Prostate gland (tissue), 2 donors: ENCODE measurements at regions not wholly inside any gene's neighbourhood (a gene's known extent, or its start where the extent isn't known, plus 50 kb on each side); places are given as distances from the start of the nearest gene placed in this dataset.

Source experiments
- DNase-seq: peaks from one replicate; pipeline ENCODE4 v3.0.0-alpha.2; 2019; ENCODE audit warnings: low spot score
- H3K27ac ChIP-seq, 2 donors: fragments of 200-600 bp; sonication (generic); 2 replicates each; pipeline ENCODE4 v1.5.1; 2017 to 2019
- H3K27me3 ChIP-seq: fragments of 200-600 bp; sonication (generic); replicated peaks from 2 replicates; pipeline ENCODE4 v1.5.1; 2019; ENCODE audit not compliant: insufficient read depth
- H3K36me3 ChIP-seq, 2 donors: fragments of 200-600 bp; sonication (generic); 1 replicate in 1 of 2; 2 replicates in 1 of 2; pipeline versions ENCODE4 v1.5.1 to v1.8.1; 2017 to 2019
- H3K4me1 ChIP-seq: fragments of 200-600 bp; sonication (generic); replicated peaks from 2 replicates; pipeline ENCODE4 v1.5.1; 2019
- H3K4me3 ChIP-seq, 2 donors: fragments of 200-600 bp; sonication (generic); 2 replicates each; pipeline ENCODE4 v1.5.1; 2017 to 2019
- H3K9me3 ChIP-seq: fragments of 200-600 bp; sonication (generic); 2 replicates; pipeline ENCODE4 v1.5.1; 2017
- POLR2A ChIP-seq: fragments of 450-650 bp; IDR thresholded peaks from one replicate; pipeline ENCODE4 v1.6.1; 2016; ENCODE audit warnings: antibody characterized with exemption, mild to moderate bottlenecking
- POLR2AphosphoS5 ChIP-seq: sonication (generic); formaldehyde crosslinking; IDR thresholded peaks from one replicate; pipeline ENCODE4 v1.6.1; 2017; ENCODE audit warnings: antibody characterized with exemption
- WGBS: methylation state at CpG from one replicate; pipeline ENCODE4 v1.1.5; 2018; 5-methylcytosine and 5-hydroxymethylcytosine counted together
- intact Hi-C: fragments of 100-400 bp; cut with DNase I; formaldehyde crosslinking; loops from one replicate; pipeline ENCODE4 v1.14.2; 2022
- TF ChIP-seq, protein P1 (sequence below), 4 experiments: fragments of 200-600 bp in 2 of 4; fragments of 450-650 bp in 2 of 4; sonication (generic) in 2 of 4; IDR thresholded peaks; 1 replicate in 3 of 4; 2 replicates in 1 of 4; pipeline ENCODE4 v1.5.1; 2016 to 2019; ENCODE audit warnings: antibody characterized with exemption in 4 of 4, mild to moderate bottlenecking in 2 of 4, moderate library complexity in 2 of 4

DNA sequence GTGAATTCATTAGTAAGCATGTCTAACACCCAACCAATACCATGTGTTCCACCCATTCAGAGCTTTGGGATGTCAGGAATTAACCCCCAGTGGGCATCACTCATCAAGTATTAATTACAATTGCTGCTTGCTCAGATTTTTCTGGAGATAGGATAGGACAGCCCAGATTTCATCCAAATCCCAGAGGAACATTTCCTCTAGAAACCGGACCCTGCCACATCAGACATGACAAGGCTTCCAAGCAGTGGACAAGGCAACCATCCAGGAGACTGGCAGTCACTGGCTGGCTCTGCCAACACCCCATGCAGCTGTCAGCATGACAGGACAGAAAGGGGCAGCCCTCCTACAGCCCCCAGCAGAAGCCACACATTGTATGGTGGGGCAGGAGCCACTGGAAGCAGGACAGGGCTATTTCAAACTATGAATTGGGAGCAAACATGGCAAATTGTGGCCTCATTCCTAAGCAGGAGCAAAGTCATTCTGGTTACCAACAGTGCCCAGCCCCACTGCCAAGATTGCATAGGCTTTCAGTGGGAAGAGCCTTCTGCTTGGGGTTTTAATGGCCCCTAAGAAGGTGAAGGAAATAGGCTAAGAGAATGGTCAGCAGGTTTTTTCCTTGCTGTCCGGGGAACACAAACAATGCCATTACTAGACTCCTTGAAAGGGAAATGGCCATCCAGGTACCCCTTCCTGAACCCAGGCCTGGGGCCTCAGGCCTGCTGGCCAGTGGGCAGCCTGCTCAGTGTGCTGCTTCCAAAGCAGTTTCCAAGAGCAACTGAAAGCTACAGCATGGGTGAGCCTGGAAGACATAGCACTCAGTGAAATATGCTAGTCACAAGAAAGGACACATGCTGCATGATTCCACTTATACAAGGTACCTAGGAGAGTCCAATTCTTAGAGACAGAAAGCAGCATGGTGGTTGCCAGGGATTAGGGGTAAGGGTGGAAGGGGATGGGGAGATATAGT, 294.7 kb upstream of the SLC30A5 start:
- Histone ChIP-seq H3K36me3 (no peaks in the 10 kb centered on the region), H3K4me3 (no peak overlapping the region), H3K4me1 (no peaks in the 10 kb centered on the region), H3K9me3 (no peaks in the 10 kb centered on the region), H3K27ac (no peak overlapping the region), H3K27me3 (no peaks in the 10 kb centered on the region)
- no peak for DNase-seq
- 84% methylated on average over 2 of the region's 2 CpGs for WGBS
- TF ChIP-seq POLR2AphosphoS5 (no peak), POLR2A (no peak)
- TF ChIP-seq, protein P1, sequence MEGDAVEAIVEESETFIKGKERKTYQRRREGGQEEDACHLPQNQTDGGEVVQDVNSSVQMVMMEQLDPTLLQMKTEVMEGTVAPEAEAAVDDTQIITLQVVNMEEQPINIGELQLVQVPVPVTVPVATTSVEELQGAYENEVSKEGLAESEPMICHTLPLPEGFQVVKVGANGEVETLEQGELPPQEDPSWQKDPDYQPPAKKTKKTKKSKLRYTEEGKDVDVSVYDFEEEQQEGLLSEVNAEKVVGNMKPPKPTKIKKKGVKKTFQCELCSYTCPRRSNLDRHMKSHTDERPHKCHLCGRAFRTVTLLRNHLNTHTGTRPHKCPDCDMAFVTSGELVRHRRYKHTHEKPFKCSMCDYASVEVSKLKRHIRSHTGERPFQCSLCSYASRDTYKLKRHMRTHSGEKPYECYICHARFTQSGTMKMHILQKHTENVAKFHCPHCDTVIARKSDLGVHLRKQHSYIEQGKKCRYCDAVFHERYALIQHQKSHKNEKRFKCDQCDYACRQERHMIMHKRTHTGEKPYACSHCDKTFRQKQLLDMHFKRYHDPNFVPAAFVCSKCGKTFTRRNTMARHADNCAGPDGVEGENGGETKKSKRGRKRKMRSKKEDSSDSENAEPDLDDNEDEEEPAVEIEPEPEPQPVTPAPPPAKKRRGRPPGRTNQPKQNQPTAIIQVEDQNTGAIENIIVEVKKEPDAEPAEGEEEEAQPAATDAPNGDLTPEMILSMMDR (IDR thresholded peaks at IDR 0.05), result no peak
- intact Hi-C loops, result no loop called here

DNA sequence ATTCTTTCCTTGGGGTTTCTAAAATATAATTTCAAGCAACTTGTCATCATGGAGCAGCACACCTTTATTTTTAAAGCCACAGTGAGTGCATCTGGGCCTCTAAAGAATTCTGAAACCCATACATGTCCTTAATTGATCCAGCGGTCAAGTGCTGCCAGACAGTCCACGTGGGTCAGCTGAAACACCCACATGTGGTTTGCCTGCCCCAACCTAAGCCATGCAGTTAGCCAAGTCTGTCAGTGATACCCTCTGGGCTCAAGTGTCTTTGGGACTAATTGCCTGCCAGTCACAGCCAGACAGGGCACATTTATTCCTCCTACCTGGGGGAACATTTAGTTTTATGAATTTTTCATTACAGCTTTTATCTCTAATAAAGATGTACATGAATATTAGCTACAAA, 291.4 kb upstream of the SLC30A5 start:
- Histone ChIP-seq H3K27me3 (no peaks in the 10 kb centered on the region), H3K9me3 (no peaks in the 10 kb centered on the region), H3K36me3 (no peaks in the 10 kb centered on the region), H3K4me1 (no peaks in the 10 kb centered on the region), H3K4me3 (no peak overlapping the region), H3K27ac (no peak overlapping the region)
- intact Hi-C loops, result no loop called here
- TF ChIP-seq POLR2A (no peak), POLR2AphosphoS5 (no peak)
- TF ChIP-seq, protein P1 (IDR thresholded peaks at IDR 0.05), result no peak
- DNase-seq, result no peak
- WGBS, result 96% methylated on average over 2 of the region's 2 CpGs

DNA sequence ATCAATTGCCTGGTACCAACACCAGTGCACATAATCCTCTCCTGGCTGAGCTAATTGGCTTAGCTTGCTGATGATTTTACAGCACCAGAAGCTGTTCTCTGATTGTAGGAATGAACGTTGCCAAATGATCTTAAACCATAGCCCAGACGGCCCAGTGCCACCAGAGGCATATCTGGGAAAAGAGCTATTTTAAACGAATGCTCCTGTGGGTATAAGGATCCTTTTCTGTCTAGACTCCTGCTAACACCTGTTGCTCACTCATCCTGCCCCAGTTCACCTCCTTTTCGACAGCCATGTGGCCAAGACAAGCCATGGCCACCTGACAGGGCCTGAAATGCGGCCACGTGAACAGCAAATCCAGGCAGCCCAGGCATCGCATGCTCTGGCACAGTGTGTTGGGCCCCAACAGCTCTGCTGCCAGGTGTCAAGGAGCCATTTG, 289.9 kb upstream of the SLC30A5 start:
- Histone ChIP-seq H3K27ac (no peak overlapping the region), H3K9me3 (no peaks in the 10 kb centered on the region), H3K36me3 (no peaks in the 10 kb centered on the region), H3K4me3 (no peak overlapping the region), H3K27me3 (no peaks in the 10 kb centered on the region), H3K4me1 (no peaks in the 10 kb centered on the region)
- no peak for DNase-seq
- WGBS, result 87% methylated on average over 7 of the region's 7 CpGs
- intact Hi-C loops, result no loop called here
- TF ChIP-seq, protein P1 (IDR thresholded peaks at IDR 0.05), result no peak
- TF ChIP-seq POLR2AphosphoS5 (no peak), POLR2A (no peak)

DNA sequence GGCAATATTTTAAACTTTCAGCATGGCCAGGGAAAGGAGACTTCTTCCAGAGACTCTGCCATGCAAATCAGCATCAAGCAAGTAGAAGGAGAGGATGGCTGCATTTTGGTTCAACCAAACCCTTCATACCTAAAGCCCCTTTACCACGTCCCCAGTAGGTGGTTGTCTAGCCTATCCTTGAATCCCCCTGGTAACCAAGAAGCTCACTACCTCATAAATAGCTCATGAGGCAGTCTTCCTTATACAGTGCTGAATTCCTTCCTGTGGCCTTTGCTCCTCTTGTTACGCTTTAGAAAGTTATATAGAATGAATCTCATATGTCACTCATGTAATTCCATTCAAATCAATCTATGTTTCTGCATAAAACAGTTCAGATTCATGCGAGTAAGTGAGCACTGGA, 289.5 kb upstream of the SLC30A5 start:
- WGBS, result 97% methylated on average over 3 of the region's 3 CpGs
- no peaks in the 10 kb centered on the region for H3K36me3 ChIP-seq
- H3K27ac ChIP-seq, result no peak overlapping the region
- TF ChIP-seq POLR2AphosphoS5 (no peak), POLR2A (no peak)
- TF ChIP-seq, protein P1 (IDR thresholded peaks at IDR 0.05), result no peak
- no peaks in the 10 kb centered on the region for H3K9me3 ChIP-seq
- no peak for DNase-seq
- no peaks in the 10 kb centered on the region for H3K4me1 ChIP-seq
- H3K27me3 ChIP-seq, result no peaks in the 10 kb centered on the region
- H3K4me3 ChIP-seq, result no peak overlapping the region
- intact Hi-C loops, result no loop called here

DNA sequence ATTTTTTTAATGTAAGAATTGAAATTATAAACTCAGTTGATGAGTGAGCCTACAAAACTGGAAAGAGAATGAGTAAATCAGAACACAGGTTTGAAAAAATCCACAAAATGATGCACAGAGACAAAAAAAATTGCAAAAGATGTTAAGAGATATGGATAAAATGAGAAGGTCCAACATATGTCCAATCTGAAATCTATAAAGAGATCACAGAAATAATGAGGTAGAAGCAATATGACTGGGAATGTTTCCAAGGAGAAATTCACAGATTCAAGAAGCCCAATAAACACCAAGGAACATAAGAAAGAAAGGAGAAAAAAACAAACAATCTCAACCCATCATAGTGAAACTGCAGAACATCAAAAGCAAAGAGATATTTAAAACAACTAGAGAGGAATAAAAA, 288.4 kb upstream of the SLC30A5 start:
- intact Hi-C loops, result no loop called here
- Histone ChIP-seq H3K9me3 (no peaks in the 10 kb centered on the region), H3K36me3 (no peaks in the 10 kb centered on the region), H3K27ac (no peak overlapping the region), H3K4me1 (no peaks in the 10 kb centered on the region), H3K27me3 (no peaks in the 10 kb centered on the region), H3K4me3 (no peak overlapping the region)
- DNase-seq, result no peak
- TF ChIP-seq, protein P1 (IDR thresholded peaks at IDR 0.05), result no peak
- no peak for TF ChIP-seq POLR2A
- no peak for TF ChIP-seq POLR2AphosphoS5
